ENCODE measurements at regions not wholly inside any gene's neighbourhood (a gene's known extent, or its start where the extent isn't known, plus 50 kb on each side); places are given as distances from the start of the nearest gene placed in this dataset.

DNA sequence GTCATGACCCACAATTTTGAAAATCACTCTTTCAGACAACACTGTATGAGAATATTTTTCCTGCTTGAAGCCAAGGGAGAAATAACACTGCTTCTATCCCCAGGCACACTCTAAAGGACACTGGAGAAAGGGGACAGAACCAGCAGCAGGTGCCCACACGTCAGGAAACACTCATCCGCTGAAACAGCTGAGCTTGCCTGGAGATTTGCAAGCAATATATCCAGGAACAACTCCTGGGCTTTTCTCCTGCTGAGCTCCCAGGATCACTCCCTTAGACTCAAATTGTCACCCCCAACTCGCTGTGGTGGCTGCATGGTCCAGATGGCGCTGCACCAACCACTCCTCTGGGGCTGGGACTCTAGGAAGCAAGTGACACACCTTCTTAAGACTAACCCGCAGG lies 186.7 kb downstream of the ARL4C start:
- no peak overlapping the region for H3K4me3 ChIP-seq (ENCODE audit: low read length)
- no peak for DNase-seq (ENCODE audit: low read depth)
- TF ChIP-seq, protein P1, sequence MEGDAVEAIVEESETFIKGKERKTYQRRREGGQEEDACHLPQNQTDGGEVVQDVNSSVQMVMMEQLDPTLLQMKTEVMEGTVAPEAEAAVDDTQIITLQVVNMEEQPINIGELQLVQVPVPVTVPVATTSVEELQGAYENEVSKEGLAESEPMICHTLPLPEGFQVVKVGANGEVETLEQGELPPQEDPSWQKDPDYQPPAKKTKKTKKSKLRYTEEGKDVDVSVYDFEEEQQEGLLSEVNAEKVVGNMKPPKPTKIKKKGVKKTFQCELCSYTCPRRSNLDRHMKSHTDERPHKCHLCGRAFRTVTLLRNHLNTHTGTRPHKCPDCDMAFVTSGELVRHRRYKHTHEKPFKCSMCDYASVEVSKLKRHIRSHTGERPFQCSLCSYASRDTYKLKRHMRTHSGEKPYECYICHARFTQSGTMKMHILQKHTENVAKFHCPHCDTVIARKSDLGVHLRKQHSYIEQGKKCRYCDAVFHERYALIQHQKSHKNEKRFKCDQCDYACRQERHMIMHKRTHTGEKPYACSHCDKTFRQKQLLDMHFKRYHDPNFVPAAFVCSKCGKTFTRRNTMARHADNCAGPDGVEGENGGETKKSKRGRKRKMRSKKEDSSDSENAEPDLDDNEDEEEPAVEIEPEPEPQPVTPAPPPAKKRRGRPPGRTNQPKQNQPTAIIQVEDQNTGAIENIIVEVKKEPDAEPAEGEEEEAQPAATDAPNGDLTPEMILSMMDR (conservative IDR thresholded peaks at IDR 0.05; ENCODE audit: low read length), result no peak

DNA sequence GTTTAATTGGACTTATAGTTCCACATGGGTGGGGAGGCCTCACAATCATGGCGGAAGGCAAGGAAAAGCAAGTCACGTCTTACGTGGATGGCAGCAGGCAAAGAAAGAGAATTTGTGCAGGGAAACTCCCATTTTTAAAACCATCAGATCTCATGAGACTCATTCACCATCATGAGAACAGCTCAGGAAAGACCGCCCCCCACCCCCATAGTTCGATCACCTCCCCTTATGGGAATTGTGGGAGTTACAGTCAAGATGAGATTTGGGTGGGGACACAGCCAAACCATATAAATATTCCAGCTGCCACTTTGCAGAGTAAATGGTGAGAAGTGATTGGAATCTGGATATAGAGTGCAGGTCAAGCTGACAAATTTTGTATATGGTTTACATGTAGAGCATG lies 187.4 kb downstream of the ARL4C start:
- DNase-seq (ENCODE audit: low read depth), result no peak
- H3K4me3 ChIP-seq (ENCODE audit: low read length), result no peak overlapping the region
- TF ChIP-seq, protein P1 (conservative IDR thresholded peaks at IDR 0.05; ENCODE audit: low read length), result no peak

DNA sequence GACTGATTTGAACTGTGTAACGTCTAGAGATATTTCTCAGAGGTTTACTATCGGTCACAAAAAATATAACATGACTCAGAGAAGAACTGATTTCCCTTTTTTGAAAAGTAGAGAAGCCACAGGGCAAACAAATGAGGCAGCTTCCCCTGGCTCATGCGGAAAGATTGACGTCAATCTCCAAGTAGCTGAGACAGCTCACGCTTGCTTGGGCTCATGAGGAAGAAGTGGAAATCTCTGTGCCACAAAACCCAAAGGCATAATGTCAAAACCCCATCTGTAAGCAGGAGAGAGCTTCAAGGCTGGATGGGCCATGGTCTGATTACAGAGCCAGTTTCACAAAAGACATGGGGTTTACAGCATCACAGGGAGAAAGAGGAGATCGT lies 188.1 kb downstream of the ARL4C start:
- no peak overlapping the region for H3K4me3 ChIP-seq (ENCODE audit: low read length)
- TF ChIP-seq, protein P1 (conservative IDR thresholded peaks at IDR 0.05; ENCODE audit: low read length), result no peak
- DNase-seq (ENCODE audit: low read depth), result peak; percentile 60

DNA sequence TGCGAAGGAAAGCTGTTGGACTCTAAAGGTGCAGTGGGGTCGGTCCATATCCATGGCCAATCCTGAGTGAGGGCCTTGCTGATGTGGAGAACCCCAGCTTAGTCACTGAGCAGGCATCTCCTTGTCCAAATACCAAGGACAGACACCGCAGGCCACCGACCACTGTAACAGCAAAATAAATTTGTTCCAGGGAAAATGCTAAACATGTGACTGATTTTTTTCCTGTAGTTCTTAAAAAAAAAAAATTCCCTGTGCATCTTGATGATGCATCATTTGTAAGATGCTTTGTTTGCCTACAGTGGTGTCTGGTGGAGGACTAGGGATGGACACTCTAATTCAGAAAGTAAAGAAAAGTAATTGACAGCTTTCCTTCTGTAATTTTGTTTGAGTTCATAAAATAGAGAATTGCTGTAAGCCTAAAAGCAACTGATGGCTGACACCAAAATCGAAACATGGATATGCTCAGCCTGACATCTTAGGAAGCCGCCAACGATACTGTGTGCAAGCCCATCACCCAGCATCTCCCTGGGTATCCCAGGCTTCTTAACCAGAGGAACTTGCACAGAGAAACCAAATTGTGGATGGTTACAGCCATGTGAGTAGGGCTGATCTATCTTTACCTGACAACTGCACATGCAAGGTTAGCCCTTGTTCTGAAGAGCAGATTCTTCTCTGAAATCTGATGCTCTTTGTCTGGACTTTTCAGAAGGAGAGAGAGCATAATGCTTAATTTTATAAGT lies 188.6 kb downstream of the ARL4C start:
- TF ChIP-seq, protein P1 (conservative IDR thresholded peaks at IDR 0.05; ENCODE audit: low read length), result no peak
- peak; percentile 28 for DNase-seq (ENCODE audit: low read depth)
- no peak overlapping the region for H3K4me3 ChIP-seq (ENCODE audit: low read length)

DNA sequence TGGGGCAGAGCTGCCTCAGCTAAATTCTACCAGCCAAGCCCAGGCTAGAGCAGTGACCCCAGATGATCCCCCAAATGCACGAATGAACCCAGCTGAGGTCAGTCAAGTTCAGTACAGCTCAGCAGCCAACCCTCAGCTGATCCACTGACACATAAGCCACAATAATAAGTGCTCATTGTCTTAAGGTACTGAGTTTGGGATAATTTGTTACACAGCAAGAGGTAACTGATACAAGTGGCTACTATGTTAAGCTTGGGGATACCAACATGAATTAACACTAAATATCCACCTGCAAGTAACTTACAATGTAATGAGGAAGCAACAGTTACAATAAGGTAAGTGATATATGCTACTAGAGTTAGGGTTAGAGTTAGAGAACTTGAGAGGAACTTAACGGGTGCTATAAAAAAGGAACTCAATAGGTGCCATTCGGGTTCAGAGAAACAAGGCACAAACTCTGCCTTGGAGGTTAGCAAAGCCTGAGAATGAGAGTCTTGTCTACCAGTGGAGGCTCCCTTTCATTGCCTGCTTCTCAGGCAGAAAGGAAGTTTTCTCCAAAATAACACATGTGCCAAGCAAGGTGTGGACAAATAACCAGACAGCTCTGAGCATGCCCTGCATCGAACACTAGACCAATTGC lies 189.4 kb downstream of the ARL4C start:
- no peak for DNase-seq (ENCODE audit: low read depth)
- no peak overlapping the region for H3K4me3 ChIP-seq (ENCODE audit: low read length)
- TF ChIP-seq, protein P1 (conservative IDR thresholded peaks at IDR 0.05; ENCODE audit: low read length), result no peak

DNA sequence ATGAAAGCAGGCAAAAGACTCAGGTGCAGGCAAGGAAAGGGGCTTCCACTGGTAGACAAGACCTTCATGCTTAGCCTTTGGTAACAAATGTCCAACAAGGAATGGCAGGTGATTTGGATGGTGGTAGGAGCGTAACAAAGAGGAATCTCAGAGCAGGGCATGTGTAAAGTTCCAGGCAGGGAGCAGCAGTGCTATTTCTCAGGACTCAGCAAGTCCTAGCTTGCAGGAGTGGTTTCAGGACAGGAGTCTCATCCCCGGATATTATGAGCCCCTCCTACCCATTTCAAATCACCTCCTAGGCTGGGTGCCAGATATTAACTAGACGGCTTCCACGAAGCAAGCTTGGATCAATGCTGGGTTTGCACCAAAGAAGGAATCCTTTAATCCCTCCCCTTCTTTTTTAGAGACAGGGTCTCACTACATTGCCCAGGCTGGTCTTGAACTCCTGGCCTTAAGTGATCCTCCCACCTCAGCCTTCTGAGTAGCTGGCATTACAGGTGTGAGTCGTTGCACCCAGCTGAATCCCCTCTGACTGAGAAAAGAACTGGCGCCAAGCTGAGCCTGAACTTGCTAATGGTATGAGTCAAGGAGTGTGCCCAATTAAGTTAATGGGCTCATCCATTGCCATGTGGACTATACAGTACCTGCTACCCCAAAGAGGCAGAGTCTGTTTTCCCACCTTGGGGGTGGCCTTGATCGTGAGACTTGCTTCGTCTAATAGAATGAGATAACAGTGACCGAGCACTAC lies 190.3 kb downstream of the ARL4C start:
- H3K4me3 ChIP-seq (ENCODE audit: low read length), result no peak overlapping the region
- TF ChIP-seq, protein P1 (conservative IDR thresholded peaks at IDR 0.05; ENCODE audit: low read length), result no peak

More for the DNA sequence above, 190.3 kb downstream of the ARL4C start:
- no peak for DNase-seq (ENCODE audit: low read depth)

All from AG10803 (cell line).